Effector memory CD8-positive, alpha-beta T cell (primary cell): ENCODE measurements at regions not wholly inside any gene's neighbourhood (a gene's known extent, or its start where the extent isn't known, plus 50 kb on each side); places are given as distances from the start of the nearest gene placed in this dataset.

Experiments used
- ATAC-seq: fragments of 150-1000 bp; cut with Tn5 transposase; replicated peaks from 2 replicates; pipeline ENCODE4 v1.10.0; 2021; ENCODE audit warnings: mild to moderate bottlenecking, moderate library complexity
- DNase-seq, 3 experiments: peaks; one replicate each; pipeline ENCODE4 v3.0.0; 2021
- H3K27ac Mint-ChIP-seq, 2 donors: one replicate each; pipeline ENCODE4 v1.8.0; 2022; ENCODE audit warnings: mild to moderate bottlenecking in 2 of 2, mixed read lengths in 2 of 2, moderate library complexity in 2 of 2
- H3K27me3 Mint-ChIP-seq, 2 donors: one replicate each; pipeline ENCODE4 v1.8.0; 2022; ENCODE audit warnings: mixed read lengths in 2 of 2
- H3K36me3 Mint-ChIP-seq: one replicate; pipeline ENCODE4 v1.8.0; 2022; ENCODE audit warnings: mild to moderate bottlenecking, moderate library complexity, mixed read lengths; ENCODE audit not compliant: insufficient read depth
- H3K4me1 Mint-ChIP-seq, 2 donors: one replicate each; pipeline ENCODE4 v1.8.0; 2022; ENCODE audit warnings: low read depth in 2 of 2, mixed read lengths in 2 of 2
- H3K4me3 Mint-ChIP-seq, 2 donors: one replicate each; pipeline ENCODE4 v1.8.0; 2022; ENCODE audit warnings: mild to moderate bottlenecking in 2 of 2, mixed read lengths in 2 of 2, moderate library complexity in 2 of 2
- H3K9me3 Mint-ChIP-seq, 2 donors: one replicate each; pipeline ENCODE4 v1.8.0; 2022; ENCODE audit warnings: mixed read lengths in 2 of 2

DNA sequence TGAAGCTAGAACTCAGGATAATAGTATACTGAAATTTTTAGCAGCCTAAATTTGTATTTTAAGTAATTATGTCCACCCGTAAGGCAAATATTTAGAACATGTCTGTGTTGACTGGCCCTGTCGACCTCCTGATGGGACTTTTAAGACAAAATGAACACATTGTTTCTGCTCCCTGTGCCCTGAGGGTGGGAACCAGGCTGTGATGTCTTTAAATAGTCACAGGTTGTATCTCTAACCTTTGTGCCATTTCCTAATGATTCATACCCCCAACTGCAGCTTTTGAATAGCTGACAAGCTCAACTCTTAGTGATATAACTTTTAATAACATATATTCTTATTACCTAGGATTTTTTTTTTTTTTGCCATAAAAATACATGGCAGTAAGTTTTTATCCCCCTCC, 494.9 kb upstream of the AKR1E2 start:
- no peak for ATAC-seq
- no peaks in the 10 kb centered on the region for H3K9me3 Mint-ChIP-seq
- H3K27me3 Mint-ChIP-seq = peaks cover 0 to 3% of the 10 kb centered on the region in 2 donors
- DNase-seq = no peak
- H3K27ac Mint-ChIP-seq = no peak overlapping the region
- H3K36me3 Mint-ChIP-seq = no peaks in the 10 kb centered on the region
- no peak overlapping the region for H3K4me3 Mint-ChIP-seq
- no peaks in the 10 kb centered on the region for H3K4me1 Mint-ChIP-seq

DNA sequence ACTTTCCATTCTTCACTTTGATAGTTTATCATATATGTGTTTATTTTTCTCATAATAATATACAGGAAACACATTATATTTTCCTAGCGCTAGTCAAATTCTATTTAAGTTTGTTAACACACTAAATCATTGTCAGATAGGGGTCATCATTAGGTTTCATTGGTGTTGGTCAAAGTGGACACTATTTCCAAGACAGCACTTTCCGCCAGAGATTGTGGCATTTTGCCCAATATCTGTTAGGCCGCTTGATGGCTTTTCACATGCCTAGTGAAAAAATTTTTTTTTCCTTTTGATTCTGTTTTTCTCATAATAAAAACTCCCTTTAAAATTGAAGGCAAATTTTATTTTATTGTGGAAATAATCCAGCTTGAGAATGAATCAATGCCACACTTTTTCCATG, 495.4 kb upstream of the AKR1E2 start:
- H3K27ac Mint-ChIP-seq = no peak overlapping the region
- no peak for DNase-seq
- no peaks in the 10 kb centered on the region for H3K36me3 Mint-ChIP-seq
- H3K4me3 Mint-ChIP-seq = no peak overlapping the region
- peaks cover 0 to 4% of the 10 kb centered on the region in 2 donors for H3K27me3 Mint-ChIP-seq
- no peak for ATAC-seq
- no peaks in the 10 kb centered on the region for H3K9me3 Mint-ChIP-seq
- H3K4me1 Mint-ChIP-seq = no peaks in the 10 kb centered on the region

DNA sequence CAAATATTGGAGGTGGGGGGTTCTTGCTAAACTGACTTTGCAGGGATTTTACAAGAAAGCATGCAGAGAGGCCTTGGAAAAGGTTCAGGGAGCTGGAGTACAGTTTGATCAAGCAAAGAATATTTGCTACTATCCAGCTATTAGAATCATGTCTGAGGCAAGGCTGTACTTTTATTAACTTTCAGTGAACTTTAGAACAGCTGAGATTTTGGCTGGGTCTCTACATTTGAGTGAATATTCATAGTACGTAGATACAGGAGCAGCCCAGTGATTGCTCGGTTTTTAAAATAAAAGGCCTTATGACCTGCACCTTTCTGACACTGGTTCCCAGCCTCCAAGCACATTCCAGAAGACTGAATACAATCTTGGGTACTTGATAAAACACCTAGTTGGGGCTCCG, 496.8 kb upstream of the AKR1E2 start:
- Mint-ChIP-seq H3K27ac (no peak overlapping the region), H3K4me3 (no peak overlapping the region), H3K4me1 (no peaks in the 10 kb centered on the region), H3K36me3 (no peaks in the 10 kb centered on the region), H3K9me3 (no peaks in the 10 kb centered on the region), H3K27me3 (peaks cover 0 to 4% of the 10 kb centered on the region in 2 donors)
- DNase-seq (no peak), ATAC-seq (no peak)

DNA sequence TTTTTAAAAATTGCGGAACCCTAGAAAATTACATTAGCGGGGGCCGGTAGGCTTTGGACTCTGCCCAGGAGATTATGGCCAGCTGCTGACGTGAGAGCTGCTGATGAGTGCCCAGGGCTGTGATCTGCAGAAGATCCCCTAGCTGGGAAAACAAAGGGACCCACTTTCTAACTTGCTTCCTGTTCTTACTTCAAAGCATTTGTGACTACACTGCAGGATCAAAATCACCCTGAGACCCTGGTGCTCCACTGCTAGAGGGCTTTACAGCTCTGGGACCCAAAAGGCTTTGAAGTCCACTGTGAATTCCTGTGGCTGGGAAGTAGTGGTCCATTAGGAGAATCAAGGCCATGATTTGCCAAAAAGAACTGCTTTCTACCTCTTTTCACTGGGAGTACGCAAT, 499.4 kb upstream of the AKR1E2 start:
- no peaks in the 10 kb centered on the region for H3K9me3 Mint-ChIP-seq
- H3K4me1 Mint-ChIP-seq = no peaks in the 10 kb centered on the region
- ATAC-seq = no peak
- H3K36me3 Mint-ChIP-seq = no peaks in the 10 kb centered on the region
- H3K27ac Mint-ChIP-seq = no peak overlapping the region
- no peak for DNase-seq
- no peak overlapping the region for H3K4me3 Mint-ChIP-seq
- H3K27me3 Mint-ChIP-seq = peaks cover 0 to 4% of the 10 kb centered on the region in 2 donors

DNA sequence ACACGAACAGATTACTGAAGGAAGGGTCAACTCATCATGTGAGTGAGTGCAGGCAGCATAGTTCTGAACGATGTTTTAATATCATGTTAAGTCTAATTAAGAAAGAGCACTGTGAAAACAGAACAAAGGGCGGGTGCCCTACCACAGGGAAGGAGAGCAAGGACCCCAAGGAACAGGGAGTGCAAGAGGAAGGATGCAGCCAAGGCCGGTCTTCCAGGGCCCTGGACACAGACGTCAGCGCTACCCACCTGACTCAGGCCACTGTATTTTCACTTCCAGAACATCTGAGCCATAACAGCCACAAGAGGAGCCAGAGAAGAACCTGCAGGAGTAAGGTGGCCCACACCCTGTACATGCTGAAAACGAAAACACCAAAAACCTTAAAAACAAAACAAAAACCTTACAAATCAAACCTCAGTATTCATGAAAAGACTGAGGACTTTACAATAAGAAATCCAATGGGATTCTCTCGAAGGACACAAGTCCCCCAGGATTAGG, 506.1 kb upstream of the AKR1E2 start:
- H3K9me3 Mint-ChIP-seq = no peaks in the 10 kb centered on the region
- no peaks in the 10 kb centered on the region for H3K27me3 Mint-ChIP-seq
- no peaks in the 10 kb centered on the region for H3K4me1 Mint-ChIP-seq
- no peaks in the 10 kb centered on the region for H3K36me3 Mint-ChIP-seq
- H3K4me3 Mint-ChIP-seq = no peak overlapping the region
- ATAC-seq (no peak), DNase-seq (no peak)
- no peak overlapping the region for H3K27ac Mint-ChIP-seq

DNA sequence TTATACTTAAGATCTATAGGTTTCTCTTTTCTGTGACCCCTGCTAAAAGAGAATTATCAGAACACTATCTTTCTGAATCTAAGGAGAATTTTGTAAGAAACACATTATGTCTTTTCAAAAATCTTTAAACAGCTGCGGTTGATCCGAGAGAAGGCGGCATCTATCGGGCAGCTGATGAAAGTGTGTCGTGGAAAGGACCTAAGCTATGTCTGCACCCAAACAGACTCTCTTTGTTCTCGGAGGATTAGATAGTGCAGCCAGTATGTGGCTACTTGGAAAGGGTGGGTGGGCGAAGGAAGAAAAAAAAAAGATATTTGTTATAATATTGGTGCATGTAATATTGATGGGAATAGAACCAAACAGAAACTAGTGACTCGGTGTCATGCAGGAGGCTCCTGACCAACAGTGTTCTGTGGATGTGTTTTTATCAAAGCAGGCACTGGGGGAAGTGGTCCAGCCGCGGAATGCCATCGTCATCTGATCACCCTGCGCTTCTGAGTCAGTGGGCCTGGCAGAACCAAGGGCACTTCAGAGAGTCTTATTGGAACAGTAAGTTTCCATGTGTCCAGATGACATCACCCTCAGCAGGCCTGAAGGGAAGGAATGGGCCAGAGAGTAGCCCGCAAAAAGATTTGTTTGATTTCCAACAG, 509.7 kb upstream of the AKR1E2 start:
- Mint-ChIP-seq H3K27me3 (peaks cover 0 to 11% of the 10 kb centered on the region in 2 donors), H3K4me1 (no peaks in the 10 kb centered on the region), H3K36me3 (no peaks in the 10 kb centered on the region), H3K9me3 (no peaks in the 10 kb centered on the region), H3K27ac (no peak overlapping the region), H3K4me3 (no peak overlapping the region)
- ATAC-seq (no peak), DNase-seq (no peak)

DNA sequence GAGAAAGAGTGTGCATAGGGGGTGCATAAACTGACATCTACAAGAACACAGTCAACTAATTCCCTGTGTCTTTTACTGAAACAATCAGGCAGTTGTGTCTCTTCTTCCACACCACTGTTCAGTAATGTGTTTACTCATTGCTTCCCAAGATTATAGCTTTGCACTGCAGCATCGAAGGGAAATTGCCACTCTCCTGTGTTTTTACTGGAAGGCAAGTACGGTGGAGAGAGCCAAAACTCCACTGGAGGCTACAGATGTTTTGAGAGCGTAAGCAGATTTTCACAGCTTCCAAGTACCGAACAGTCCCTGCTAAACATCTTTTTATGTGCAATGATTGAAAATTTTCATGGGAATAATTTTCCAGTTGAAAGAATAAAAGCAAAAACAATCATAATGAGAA, 510.5 kb upstream of the AKR1E2 start:
- no peaks in the 10 kb centered on the region for H3K36me3 Mint-ChIP-seq
- H3K4me1 Mint-ChIP-seq = no peaks in the 10 kb centered on the region
- peaks cover 0 to 14% of the 10 kb centered on the region in 2 donors for H3K27me3 Mint-ChIP-seq
- DNase-seq (no peak), ATAC-seq (no peak)
- H3K27ac Mint-ChIP-seq = no peak overlapping the region
- no peak overlapping the region for H3K4me3 Mint-ChIP-seq
- H3K9me3 Mint-ChIP-seq = no peaks in the 10 kb centered on the region

DNA sequence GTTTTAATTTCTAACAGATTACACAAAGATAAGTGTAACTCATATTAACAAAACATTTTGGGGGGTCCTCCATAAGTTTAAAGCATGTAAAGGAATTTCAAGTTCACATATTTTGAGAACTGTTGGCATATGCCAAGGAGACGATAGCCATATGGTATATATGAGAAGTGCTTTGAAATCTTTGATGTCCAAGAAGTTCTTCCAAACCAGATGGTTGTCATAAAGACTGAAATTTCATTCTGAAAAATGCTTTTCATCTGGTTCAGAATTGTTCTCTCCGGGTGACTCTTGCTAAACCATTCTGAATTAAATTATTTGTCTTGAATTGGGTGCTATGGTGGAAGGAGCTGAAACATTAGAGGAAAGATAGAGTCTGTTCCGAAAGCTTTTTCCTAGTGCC, 513.0 kb upstream of the AKR1E2 start:
- Mint-ChIP-seq H3K4me1 (no peaks in the 10 kb centered on the region), H3K27me3 (peaks cover 10 to 26% of the 10 kb centered on the region in 2 donors), H3K36me3 (no peaks in the 10 kb centered on the region), H3K27ac (no peak overlapping the region), H3K9me3 (no peaks in the 10 kb centered on the region), H3K4me3 (no peak overlapping the region)
- ATAC-seq (no peak), DNase-seq (no peak)

DNA sequence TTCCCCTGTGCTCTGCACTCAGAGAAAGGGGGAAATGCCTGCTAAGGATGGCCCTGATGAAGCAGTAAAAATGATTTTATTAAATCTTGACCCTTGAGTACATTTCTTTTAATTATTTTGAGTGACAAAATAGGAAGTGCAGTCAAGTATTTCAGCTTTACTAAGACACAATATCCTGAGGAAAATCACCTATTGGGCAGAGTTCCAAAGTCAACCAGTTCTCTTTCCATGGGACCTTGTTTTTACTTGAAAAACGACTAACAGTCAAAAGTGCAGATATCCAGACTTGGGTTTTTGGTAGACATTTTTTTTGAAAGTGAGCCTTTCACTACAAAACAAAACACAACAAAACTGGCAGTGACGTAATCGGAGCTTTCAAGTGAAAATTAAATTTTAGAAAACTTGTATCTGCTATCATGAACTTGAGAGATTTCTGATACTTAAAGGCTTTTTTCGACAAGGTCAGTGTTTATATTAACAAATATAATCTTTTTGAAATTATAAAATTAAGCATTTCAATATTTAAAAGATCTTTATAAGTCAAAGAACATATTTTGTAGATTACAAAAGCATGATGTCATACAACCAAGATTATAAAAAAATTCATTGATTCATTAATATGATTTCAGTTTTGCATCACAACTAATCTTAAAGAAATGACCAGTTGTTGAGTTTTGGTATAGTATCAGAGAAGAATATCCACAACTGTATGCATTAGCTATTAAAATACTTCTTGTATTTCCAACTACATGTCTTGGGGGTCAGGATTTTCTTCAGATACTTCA, 513.8 kb upstream of the AKR1E2 start:
- Mint-ChIP-seq H3K9me3 (no peaks in the 10 kb centered on the region), H3K4me1 (no peaks in the 10 kb centered on the region), H3K27me3 (peaks cover 10 to 26% of the 10 kb centered on the region in 2 donors), H3K36me3 (no peaks in the 10 kb centered on the region), H3K27ac (no peak overlapping the region), H3K4me3 (no peak overlapping the region)
- no peak for ATAC-seq
- DNase-seq = no peak

DNA sequence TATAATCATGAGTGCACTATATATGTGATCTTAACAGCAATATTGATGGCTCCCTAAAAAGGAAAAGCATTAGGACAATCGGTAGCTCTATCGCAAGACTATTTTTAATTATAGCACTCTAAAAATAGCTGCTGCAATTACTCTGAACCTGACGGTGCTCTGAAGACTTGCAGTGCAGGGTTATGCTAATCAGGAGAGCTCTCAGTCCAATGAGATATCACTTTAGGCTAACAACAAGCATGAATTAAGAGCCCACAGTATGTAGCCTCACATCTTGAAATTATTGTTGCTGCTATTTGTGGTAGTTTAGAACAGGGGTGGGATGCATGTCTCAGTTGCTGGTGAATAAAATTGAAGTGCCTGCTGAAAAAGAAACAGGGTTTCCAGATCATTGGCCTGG, 515.8 kb upstream of the AKR1E2 start:
- H3K27me3 Mint-ChIP-seq = peaks cover 10 to 26% of the 10 kb centered on the region in 2 donors
- no peak for DNase-seq
- no peak for ATAC-seq
- H3K27ac Mint-ChIP-seq = no peak overlapping the region
- no peaks in the 10 kb centered on the region for H3K4me1 Mint-ChIP-seq
- H3K4me3 Mint-ChIP-seq = no peak overlapping the region
- no peaks in the 10 kb centered on the region for H3K36me3 Mint-ChIP-seq
- no peaks in the 10 kb centered on the region for H3K9me3 Mint-ChIP-seq

DNA sequence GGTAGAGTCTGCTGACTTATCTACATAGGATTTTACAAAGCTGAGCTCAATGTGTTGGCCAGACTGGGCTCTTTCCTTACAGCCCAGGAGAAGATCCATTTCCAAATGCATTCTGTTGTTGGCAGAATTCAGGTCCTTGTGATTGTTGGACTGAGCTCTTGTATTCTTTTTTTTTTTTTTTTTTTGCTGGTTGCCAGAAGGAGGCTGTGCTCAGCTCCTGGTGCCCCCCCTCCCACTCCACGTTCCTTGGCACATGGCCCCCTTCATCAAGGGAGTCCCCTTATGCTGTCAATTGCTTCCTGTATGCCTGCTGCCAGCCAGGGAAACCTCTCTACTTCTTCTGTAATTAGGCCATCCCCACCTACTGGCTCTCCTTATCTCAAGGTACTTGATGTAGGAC, 518.1 kb upstream of the AKR1E2 start:
- Mint-ChIP-seq H3K4me1 (no peaks in the 10 kb centered on the region), H3K36me3 (no peaks in the 10 kb centered on the region), H3K9me3 (no peaks in the 10 kb centered on the region), H3K27me3 (peaks cover 10 to 27% of the 10 kb centered on the region in 2 donors), H3K27ac (no peak overlapping the region), H3K4me3 (no peak overlapping the region)
- DNase-seq = no peak
- ATAC-seq = no peak

DNA sequence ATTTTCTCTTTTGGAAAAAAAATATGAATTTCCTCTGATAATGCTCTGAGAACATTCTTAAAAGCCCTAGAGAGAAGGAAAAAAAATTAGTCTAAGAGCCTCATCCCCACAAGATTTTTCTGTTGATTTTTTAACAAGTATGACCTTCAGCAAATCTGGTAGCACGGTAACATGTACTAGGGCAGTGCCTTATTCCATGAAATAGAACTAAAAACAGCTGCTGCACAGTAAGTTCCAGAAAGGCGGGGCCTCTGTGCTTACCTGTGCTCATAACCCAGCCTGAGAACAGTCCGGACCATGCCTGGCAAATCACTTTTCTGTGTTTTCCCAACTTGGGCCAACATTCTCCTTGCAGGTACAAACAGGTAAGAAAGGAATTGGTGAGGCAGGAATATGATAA, 519.1 kb upstream of the AKR1E2 start:
- Mint-ChIP-seq H3K9me3 (no peaks in the 10 kb centered on the region), H3K27me3 (peaks cover 10 to 31% of the 10 kb centered on the region in 2 donors), H3K4me3 (no peak overlapping the region), H3K27ac (no peak overlapping the region), H3K4me1 (no peaks in the 10 kb centered on the region), H3K36me3 (no peaks in the 10 kb centered on the region)
- no peak for ATAC-seq
- no peak for DNase-seq

DNA sequence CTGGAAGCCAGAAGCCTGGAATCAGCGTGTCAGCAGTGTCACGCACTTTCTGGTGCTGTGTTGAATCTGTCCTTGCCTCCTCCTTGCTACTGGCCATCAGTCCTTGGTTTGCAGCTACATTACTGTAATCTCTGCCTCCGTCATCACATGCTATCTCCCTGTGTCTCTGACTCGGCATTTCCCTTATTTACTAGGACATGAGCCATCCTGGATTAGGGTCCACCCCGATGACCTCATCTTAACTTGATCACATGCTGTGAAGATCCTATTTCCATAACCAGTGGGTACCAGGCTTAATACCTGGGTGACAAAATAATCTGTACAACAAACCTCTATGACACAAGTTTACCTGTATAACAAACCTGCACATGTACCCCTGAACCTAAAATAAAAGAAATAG, 518.0 kb upstream of the KLF6 start:
- ATAC-seq (no peak), DNase-seq (no peak)
- no peak overlapping the region for H3K27ac Mint-ChIP-seq
- peaks cover 0 to 13% of the 10 kb centered on the region in 2 donors for H3K27me3 Mint-ChIP-seq
- H3K4me3 Mint-ChIP-seq = no peak overlapping the region
- no peaks in the 10 kb centered on the region for H3K36me3 Mint-ChIP-seq
- peaks cover 0 to 2% of the 10 kb centered on the region in 2 donors for H3K4me1 Mint-ChIP-seq
- H3K9me3 Mint-ChIP-seq = no peaks in the 10 kb centered on the region
